ENCODE measurements at regions not wholly inside any gene's neighbourhood (a gene's known extent, or its start where the extent isn't known, plus 50 kb on each side); places are given as distances from the start of the nearest gene placed in this dataset.

DNA sequence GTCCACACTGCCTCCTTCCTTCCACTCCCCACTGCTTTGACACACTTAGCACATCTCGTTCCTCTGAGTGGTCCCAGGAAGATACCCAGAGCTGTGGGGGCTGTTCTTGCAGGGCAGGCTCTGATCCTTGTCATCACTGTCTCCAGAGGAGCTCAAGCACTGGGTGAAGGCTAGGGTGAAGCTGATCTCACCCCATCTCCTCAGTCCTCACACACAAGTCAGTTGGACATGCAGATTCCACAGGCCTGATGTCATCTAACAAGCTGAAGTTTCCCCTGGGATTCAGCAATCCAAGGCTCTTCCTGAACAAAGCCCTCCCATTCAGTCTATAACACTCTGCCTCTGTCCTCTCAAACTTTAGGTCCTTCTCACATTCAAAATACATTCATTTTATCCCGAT, 90.6 kb upstream of the RAB6C start:
- peaks cover 2% of the 10 kb centered on the region for H3K27me3 Mint-ChIP-seq
- no peaks in the 10 kb centered on the region for H3K36me3 Mint-ChIP-seq (ENCODE audit: low read depth)
- no peak for DNase-seq
- POLR2A ChIA-PET, result no interaction called here
- no peak overlapping the region for H3K4me3 Mint-ChIP-seq
- H3K27ac Mint-ChIP-seq, result no peak overlapping the region
- H3K4me1 Mint-ChIP-seq, result no peaks in the 10 kb centered on the region
- CTCF ChIA-PET, result no interaction called here
- no peaks in the 10 kb centered on the region for H3K9me3 Mint-ChIP-seq

GRCh38 chr2:129891341-129892320, 87.8 kb upstream of the RAB6C start:
- ChIA-PET POLR2A (no interaction called here), CTCF (interaction anchor here (1.4 kb wide), 1 partner anchor 11 kb away, joined by 5 read pairs; no protein-coding TSS in a partner anchor)
- H3K36me3 Mint-ChIP-seq (ENCODE audit: low read depth), result no peaks in the 10 kb centered on the region
- peaks cover 2% of the 10 kb centered on the region for H3K27me3 Mint-ChIP-seq
- no peak overlapping the region for H3K27ac Mint-ChIP-seq
- no peaks in the 10 kb centered on the region for H3K4me1 Mint-ChIP-seq
- no peaks in the 10 kb centered on the region for H3K9me3 Mint-ChIP-seq
- DNase-seq, result no peak
- no peak overlapping the region for H3K4me3 Mint-ChIP-seq

DNA sequence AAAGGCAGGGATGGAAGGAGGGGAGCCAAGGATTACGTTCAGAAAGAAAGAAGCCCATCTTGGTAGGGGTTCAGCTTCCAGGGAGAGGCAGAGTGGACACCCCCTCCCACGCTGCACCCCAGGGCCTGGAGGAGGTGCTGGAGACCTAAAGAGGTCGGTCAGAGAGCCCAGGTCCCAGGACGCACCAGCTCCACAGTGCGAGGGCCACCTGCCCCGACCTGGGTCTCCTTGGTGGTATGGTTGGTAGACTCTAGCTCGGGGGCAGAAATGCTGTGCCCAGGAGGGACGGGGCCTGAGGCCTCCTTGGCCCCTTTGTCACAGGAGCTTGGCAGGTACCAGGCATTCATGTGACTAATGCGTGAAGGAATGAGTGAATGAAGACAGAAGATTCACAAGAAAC, 87.1 kb upstream of the RAB6C start:
- H3K36me3 Mint-ChIP-seq (ENCODE audit: low read depth), result no peaks in the 10 kb centered on the region
- H3K27ac Mint-ChIP-seq, result no peak overlapping the region
- H3K4me1 Mint-ChIP-seq, result no peaks in the 10 kb centered on the region
- peaks cover 2% of the 10 kb centered on the region for H3K27me3 Mint-ChIP-seq
- POLR2A ChIA-PET, result no interaction called here
- DNase-seq, result no peak
- H3K4me3 Mint-ChIP-seq, result no peak overlapping the region
- H3K9me3 Mint-ChIP-seq, result no peaks in the 10 kb centered on the region
- CTCF ChIA-PET, result interaction anchor here (0.6 kb wide), 1 partner anchor 107 kb away, joined by 3 read pairs; no protein-coding TSS in a partner anchor

DNA sequence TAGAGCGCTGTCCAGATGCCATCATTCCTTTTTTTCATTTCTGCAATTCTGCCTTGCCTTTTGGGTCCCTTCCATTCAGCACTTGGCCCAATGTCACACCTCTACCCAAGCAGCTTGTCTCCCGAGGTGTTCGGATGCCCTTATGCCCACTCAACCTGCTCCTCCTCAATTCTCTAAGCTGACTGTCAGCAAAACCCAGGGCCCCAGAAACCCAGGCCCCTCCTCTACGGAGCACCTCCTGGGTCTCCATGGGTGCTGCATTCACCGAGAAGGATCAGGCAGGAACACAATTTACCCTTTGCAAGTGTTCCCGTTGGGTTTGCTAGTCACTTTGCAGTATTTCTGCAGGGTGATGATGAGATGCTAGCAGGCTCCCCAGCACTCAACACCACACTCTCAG, 86.7 kb upstream of the RAB6C start:
- Mint-ChIP-seq H3K9me3 (no peaks in the 10 kb centered on the region), H3K27me3 (peaks cover 2% of the 10 kb centered on the region), H3K36me3 (ENCODE audit: low read depth) (no peaks in the 10 kb centered on the region), H3K27ac (no peak overlapping the region), H3K4me3 (no peak overlapping the region), H3K4me1 (no peaks in the 10 kb centered on the region)
- no peak for DNase-seq
- ChIA-PET POLR2A (no interaction called here), CTCF (interaction anchor here (0.6 kb wide), 1 partner anchor 107 kb away, joined by 3 read pairs; no protein-coding TSS in a partner anchor)

DNA sequence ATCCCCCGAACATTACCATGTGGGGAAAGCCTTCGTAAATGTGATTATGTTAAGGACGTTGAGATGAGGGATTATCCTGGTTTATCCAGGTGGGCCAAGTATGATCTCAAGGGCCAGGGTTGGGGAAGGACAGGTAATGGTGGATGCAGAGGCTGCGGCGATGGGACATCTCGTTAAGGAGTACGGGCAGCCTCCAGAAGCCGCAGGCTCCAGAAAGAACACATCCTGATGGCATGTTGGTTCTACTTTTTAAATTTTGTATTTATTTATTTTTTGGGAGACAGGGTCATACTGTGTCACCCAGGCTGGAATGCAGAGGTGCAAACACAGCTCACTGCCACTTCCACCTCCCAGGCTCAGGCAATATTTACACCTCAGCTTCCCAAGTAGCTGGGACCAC, 86.2 kb upstream of the RAB6C start:
- POLR2A ChIA-PET, result no interaction called here
- Mint-ChIP-seq H3K9me3 (no peaks in the 10 kb centered on the region), H3K4me1 (no peaks in the 10 kb centered on the region), H3K4me3 (no peak overlapping the region), H3K36me3 (ENCODE audit: low read depth) (no peaks in the 10 kb centered on the region), H3K27ac (no peak overlapping the region), H3K27me3 (peaks cover 6% of the 10 kb centered on the region)
- CTCF ChIA-PET, result no interaction called here
- no peak for DNase-seq

DNA sequence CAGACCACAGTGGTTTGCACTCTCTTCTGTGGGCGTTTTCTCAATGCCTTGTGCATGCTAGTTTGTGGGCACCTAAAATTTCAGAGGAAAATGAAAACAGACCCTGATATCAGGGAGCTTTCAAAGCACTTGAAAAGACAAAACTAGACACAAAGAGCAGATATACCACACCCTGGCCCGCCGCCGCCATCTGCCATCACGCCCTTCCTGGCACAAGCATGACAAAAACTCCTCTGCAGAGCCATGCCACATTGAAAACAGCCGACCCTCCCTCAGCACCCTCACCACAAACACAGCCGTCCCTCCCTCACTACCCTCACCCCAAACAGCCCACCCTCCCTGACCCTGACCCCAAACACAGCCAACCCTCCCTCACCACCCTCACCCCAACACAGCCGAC, 84.8 kb upstream of the RAB6C start:
- Mint-ChIP-seq H3K27me3 (peaks cover 11% of the 10 kb centered on the region), H3K27ac (no peak overlapping the region), H3K9me3 (no peaks in the 10 kb centered on the region), H3K4me3 (no peak overlapping the region), H3K36me3 (ENCODE audit: low read depth) (no peaks in the 10 kb centered on the region), H3K4me1 (no peaks in the 10 kb centered on the region)
- ChIA-PET CTCF (no interaction called here), POLR2A (interaction anchor here (0.6 kb wide), 1 partner anchor 17 kb away, joined by 3 read pairs; no protein-coding TSS in a partner anchor)
- DNase-seq, result no peak

DNA sequence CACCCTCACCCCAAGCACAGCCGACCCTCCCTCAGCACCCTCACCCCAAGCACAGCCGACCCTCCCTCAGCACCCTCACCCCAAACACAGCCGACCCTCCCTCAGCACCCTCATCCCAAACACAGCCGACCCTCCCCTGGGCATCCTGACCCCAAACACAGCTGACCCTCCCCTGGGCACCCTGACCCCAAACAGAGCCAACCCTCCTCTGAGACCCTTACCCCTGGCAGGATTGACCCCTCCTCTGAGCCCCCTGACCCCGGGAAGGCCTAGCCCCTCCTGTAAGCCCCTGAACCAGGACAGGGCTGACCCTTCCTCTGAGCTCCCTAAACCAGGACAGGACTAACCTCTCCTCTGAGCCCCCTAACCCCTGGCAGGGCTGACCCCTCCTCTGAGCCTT, 84.4 kb upstream of the RAB6C start:
- peaks cover 11% of the 10 kb centered on the region for H3K27me3 Mint-ChIP-seq
- no peak overlapping the region for H3K27ac Mint-ChIP-seq
- H3K36me3 Mint-ChIP-seq (ENCODE audit: low read depth), result no peaks in the 10 kb centered on the region
- ChIA-PET CTCF (no interaction called here), POLR2A (no interaction called here)
- no peaks in the 10 kb centered on the region for H3K9me3 Mint-ChIP-seq
- H3K4me3 Mint-ChIP-seq, result no peak overlapping the region
- no peaks in the 10 kb centered on the region for H3K4me1 Mint-ChIP-seq
- no peak for DNase-seq

- H3K27me3 Mint-ChIP-seq, result peaks cover 12% of the 10 kb centered on the region
- H3K9me3 Mint-ChIP-seq, result no peaks in the 10 kb centered on the region
- POLR2A ChIA-PET, result no interaction called here
- CTCF ChIA-PET, result interaction anchor here (1.2 kb wide), 1 partner anchor 28 kb away, joined by 3 read pairs; no protein-coding TSS in a partner anchor
- no peaks in the 10 kb centered on the region for H3K36me3 Mint-ChIP-seq (ENCODE audit: low read depth)
- H3K27ac Mint-ChIP-seq, result no peak overlapping the region
- no peak overlapping the region for H3K4me3 Mint-ChIP-seq
- H3K4me1 Mint-ChIP-seq, result no peaks in the 10 kb centered on the region
- DNase-seq, result no peak
These were observed 83.9 kb upstream of the RAB6C start for GRCh38 chr2:129895526-129896082.

DNA sequence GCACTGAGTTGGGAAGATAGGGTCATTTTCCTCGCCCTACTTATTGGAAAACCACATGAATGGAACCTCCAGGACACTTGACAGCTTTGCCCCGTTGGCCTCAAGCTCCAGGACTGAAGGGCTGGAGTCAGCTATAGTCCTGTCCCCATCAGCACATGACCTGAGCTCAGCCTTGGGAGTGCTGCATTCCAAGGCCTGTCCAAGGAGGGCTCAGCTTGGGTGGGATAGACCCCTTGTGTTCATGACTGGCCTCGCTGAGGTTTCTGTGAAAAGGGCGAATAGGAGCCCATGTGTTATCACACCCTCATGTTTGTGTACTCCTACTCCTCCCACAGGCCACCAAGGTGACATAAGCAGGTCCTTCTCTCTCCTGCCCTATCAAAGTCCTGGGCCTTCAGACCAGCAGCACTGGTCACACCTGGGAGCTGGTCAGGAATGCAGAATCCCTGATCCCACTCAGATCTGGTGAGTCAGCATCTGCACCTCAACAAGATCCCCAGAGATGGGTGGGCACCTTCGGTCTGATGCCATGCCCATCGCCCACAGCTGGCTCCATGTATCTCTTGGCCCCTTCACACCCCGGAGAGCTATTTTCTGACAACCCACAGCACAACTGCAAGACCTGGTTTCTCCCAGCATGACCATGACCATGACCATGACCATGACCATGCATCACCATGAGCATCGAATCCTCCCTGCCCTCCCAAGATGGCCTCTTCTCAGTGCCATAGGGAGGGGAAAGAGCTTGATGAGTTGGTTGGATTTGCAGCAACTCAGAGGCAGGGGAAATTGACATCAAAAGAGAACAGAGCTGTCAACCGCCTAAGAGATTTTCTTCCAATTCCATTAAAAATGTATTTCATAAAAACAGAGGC, 83.0 kb upstream of the RAB6C start:
- H3K9me3 Mint-ChIP-seq, result no peaks in the 10 kb centered on the region
- ChIA-PET CTCF (interaction anchor here (1.2 kb wide), 1 partner anchor 27 kb away, joined by 3 read pairs; no protein-coding TSS in a partner anchor), POLR2A (no interaction called here)
- no peaks in the 10 kb centered on the region for H3K4me1 Mint-ChIP-seq
- no peaks in the 10 kb centered on the region for H3K36me3 Mint-ChIP-seq (ENCODE audit: low read depth)
- no peak overlapping the region for H3K4me3 Mint-ChIP-seq
- peaks cover 15% of the 10 kb centered on the region for H3K27me3 Mint-ChIP-seq
- no peak overlapping the region for H3K27ac Mint-ChIP-seq
- no peak for DNase-seq

DNA sequence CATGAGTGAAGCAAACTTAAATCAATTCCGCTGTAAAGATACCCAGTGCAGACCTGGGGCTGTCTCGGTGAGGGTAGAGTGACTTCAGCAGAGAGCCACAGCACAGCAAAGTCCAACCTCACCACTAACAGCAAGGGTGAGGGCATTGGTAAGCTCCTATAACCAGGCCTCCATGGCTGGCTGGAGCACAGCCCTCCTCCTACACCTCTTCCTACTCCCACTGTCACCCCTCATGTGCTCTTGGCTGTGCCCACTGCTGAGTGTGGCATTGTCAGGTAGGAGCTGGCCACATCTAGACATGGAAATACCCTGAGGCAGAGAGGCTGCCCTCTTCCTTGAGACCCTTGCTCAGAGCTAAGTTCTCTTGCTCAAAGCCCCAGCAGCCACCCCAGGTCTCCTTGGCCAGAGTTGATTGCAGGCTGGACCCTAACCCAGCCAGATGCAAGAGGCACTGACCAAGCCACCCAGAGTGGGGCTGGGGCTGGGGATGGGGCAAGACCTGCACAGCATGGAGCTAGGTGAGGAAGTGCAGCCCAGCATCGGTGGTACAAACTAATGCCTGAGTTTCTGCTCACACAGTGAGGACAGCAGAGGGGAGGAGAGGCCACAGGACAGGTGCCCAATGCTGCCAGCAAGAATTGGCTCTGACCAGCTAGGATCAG, 77.6 kb upstream of the RAB6C start:
- Mint-ChIP-seq H3K4me1 (no peaks in the 10 kb centered on the region), H3K36me3 (ENCODE audit: low read depth) (no peaks in the 10 kb centered on the region), H3K27ac (no peak overlapping the region), H3K4me3 (no peak overlapping the region), H3K9me3 (no peaks in the 10 kb centered on the region), H3K27me3 (peaks cover 15% of the 10 kb centered on the region)
- no peak for DNase-seq
- CTCF ChIA-PET, result no interaction called here
- POLR2A ChIA-PET, result no interaction called here

- no peak overlapping the region for H3K4me3 Mint-ChIP-seq
- no peaks in the 10 kb centered on the region for H3K36me3 Mint-ChIP-seq (ENCODE audit: low read depth)
- POLR2A ChIA-PET, result no interaction called here
- no peak for DNase-seq
- no peaks in the 10 kb centered on the region for H3K4me1 Mint-ChIP-seq
- CTCF ChIA-PET, result no interaction called here
- H3K27me3 Mint-ChIP-seq, result peaks cover 14% of the 10 kb centered on the region
- no peak overlapping the region for H3K27ac Mint-ChIP-seq
- H3K9me3 Mint-ChIP-seq, result no peaks in the 10 kb centered on the region
These were observed 76.5 kb upstream of the RAB6C start for GRCh38 chr2:129902731-129903585.
